Kidney (tissue), 13 donors: ENCODE measurements at regions not wholly inside any gene's neighbourhood (a gene's known extent, or its start where the extent isn't known, plus 50 kb on each side); places are given as distances from the start of the nearest gene placed in this dataset.
"Not testable (repeated sequence)": the region's sequence is repeated elsewhere in the genome, so short reads cannot be mapped to it uniquely, and the experiment has no call there.

Experiments
- DNase-seq, 5 donors: peaks; one replicate each; pipeline ENCODE4 v3.0.0-alpha.2; 2013 to 2020
- FAIRE-seq: peaks from 2 replicates; lab custom pipeline; 2012; peaks lifted over from hg19 to GRCh38; lab: Jason Lieb, UNC
- H3K27ac ChIP-seq, 2 donors: one replicate each; pipeline ENCODE4 v1.7.0; 2013; ENCODE audit warnings: low read depth in 2 of 2, low read length in 2 of 2, inconsistent platforms in 1 of 2
- H3K27me3 ChIP-seq: one replicate; pipeline ENCODE4 v1.7.1; 2013; ENCODE audit warnings: low read length, inconsistent platforms; ENCODE audit not compliant: control insufficient read depth, insufficient read depth
- H3K36me3 ChIP-seq, 3 donors: one replicate each; pipeline versions ENCODE4 v1.7.0 to v1.7.1; 2013; ENCODE audit warnings: low read length in 3 of 3, control low read depth in 1 of 3, inconsistent platforms in 1 of 3; ENCODE audit not compliant: insufficient read depth in 3 of 3, control insufficient read depth in 2 of 3
- H3K4me1 ChIP-seq, 3 donors: one replicate each; pipeline versions ENCODE4 v1.7.0 to v1.7.1; 2013; ENCODE audit warnings: low read length in 3 of 3, inconsistent platforms in 1 of 3, low read depth in 1 of 3; ENCODE audit not compliant: control insufficient read depth in 2 of 3, insufficient read depth in 2 of 3
- H3K4me3 ChIP-seq, 3 donors: one replicate each; pipeline versions ENCODE4 v1.7.0 to v1.8.1; 2013; ENCODE audit warnings: low read length in 3 of 3, control low read depth in 1 of 3, inconsistent platforms in 1 of 3
- H3K9ac ChIP-seq, 3 donors: one replicate each; pipeline versions ENCODE4 v1.7.0 to v1.7.1; 2013; ENCODE audit warnings: low read length in 3 of 3, control low read depth in 1 of 3, inconsistent platforms in 1 of 3
- H3K9me3 ChIP-seq, 3 donors: one replicate each; pipeline versions ENCODE4 v1.7.0 to v1.7.1; 2013; ENCODE audit warnings: low read length in 3 of 3, control low read depth in 1 of 3, inconsistent platforms in 1 of 3; ENCODE audit not compliant: control insufficient read depth in 2 of 3, insufficient read depth in 1 of 3
- intact Hi-C: fragments of 100-400 bp; cut with DNase I; formaldehyde crosslinking; loops from one replicate; pipeline ENCODE4 v1.11.1; 2022
- TF ChIP-seq, protein P1 (sequence below): IDR thresholded peaks from 3 replicates; pipeline ENCODE4 v1.5.1; 2012; ENCODE audit warnings: mild to moderate bottlenecking, moderate library complexity, borderline replicate concordance; ENCODE audit not compliant: insufficient read depth; ENCODE audit errors: extremely low read depth
- donor health status: control.
- donor health status: control.
- donor health status: control.
- donor health status: control.
- donor health status: control.
- donor health status: DM: yes; HTN: yes; CAD: no.
- donor health status: Normal renal cell carcinoma (clear cell type).

- peaks cover 0 to 8% (median 3%) of the 10 kb centered on the region in 3 donors for H3K9me3 ChIP-seq
- no peak overlapping the region for H3K27ac ChIP-seq
- FAIRE-seq (no peak), DNase-seq (no peak)
- no peak overlapping the region for H3K9ac ChIP-seq
- no peaks in the 10 kb centered on the region for H3K27me3 ChIP-seq
- TF ChIP-seq, protein P1, sequence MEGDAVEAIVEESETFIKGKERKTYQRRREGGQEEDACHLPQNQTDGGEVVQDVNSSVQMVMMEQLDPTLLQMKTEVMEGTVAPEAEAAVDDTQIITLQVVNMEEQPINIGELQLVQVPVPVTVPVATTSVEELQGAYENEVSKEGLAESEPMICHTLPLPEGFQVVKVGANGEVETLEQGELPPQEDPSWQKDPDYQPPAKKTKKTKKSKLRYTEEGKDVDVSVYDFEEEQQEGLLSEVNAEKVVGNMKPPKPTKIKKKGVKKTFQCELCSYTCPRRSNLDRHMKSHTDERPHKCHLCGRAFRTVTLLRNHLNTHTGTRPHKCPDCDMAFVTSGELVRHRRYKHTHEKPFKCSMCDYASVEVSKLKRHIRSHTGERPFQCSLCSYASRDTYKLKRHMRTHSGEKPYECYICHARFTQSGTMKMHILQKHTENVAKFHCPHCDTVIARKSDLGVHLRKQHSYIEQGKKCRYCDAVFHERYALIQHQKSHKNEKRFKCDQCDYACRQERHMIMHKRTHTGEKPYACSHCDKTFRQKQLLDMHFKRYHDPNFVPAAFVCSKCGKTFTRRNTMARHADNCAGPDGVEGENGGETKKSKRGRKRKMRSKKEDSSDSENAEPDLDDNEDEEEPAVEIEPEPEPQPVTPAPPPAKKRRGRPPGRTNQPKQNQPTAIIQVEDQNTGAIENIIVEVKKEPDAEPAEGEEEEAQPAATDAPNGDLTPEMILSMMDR, result no peak
- H3K36me3 ChIP-seq, result no peaks in the 10 kb centered on the region
- H3K4me1 ChIP-seq, result no peaks in the 10 kb centered on the region
- intact Hi-C loops, result no loop called here
- no peak overlapping the region for H3K4me3 ChIP-seq
Measured at GRCh38 chr12:33546004-33546403, 106.4 kb upstream of the SYT10 start.

DNA sequence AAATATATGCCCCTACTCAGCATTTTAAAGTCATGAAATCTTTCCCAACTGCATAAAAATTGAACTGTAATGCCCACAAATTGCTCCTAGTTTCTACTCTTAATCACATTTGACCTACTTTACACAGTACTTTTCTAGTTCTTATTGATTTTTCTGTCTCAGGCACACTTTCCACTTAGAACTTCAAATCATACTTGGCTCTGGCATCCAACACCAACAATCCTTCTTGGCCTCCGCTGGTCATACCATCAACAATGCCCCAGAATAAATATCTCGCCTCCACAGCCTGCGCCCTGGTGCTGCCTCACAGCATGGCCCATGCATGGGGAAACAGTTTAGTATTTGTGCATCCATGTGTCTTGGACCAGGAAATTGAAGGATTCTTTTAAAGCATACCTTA is 107.5 kb upstream of the SYT10 start:
- FAIRE-seq (no peak), DNase-seq (no peak)
- Histone ChIP-seq H3K27me3 (no peaks in the 10 kb centered on the region), H3K27ac (no peak overlapping the region), H3K36me3 (no peaks in the 10 kb centered on the region), H3K4me3 (no peak overlapping the region), H3K9me3 (peaks cover 0 to 3% (median under 1%) of the 10 kb centered on the region in 3 donors), H3K9ac (no peak overlapping the region), H3K4me1 (no peaks in the 10 kb centered on the region)
- TF ChIP-seq, protein P1, result no peak
- intact Hi-C loops, result no loop called here

DNA sequence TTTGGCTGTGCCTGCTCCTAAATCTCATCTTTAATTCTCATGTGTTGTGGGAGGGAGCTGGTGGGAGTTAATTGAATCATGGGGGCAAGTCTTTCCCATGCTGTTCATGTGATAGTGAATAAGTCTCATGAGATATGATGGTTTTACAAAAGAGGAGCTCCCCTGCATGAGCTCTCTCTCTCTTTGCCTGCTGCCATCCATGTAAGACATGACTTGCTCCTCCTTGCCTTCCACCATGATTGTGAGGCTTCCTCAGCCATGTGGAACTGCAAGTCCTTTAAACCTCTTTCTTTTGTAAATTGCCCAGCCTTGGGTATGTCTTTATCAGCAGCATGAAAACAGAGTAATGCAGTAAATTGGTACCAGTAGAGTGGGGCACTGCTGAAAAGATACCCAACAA is 110.6 kb upstream of the SYT10 start:
- H3K36me3 ChIP-seq, DNase-seq, H3K9ac ChIP-seq, H3K4me1 ChIP-seq, H3K9me3 ChIP-seq, H3K27me3 ChIP-seq, H3K27ac ChIP-seq, FAIRE-seq, intact Hi-C loops, H3K4me3 ChIP-seq: not testable (repeated sequence)

DNA sequence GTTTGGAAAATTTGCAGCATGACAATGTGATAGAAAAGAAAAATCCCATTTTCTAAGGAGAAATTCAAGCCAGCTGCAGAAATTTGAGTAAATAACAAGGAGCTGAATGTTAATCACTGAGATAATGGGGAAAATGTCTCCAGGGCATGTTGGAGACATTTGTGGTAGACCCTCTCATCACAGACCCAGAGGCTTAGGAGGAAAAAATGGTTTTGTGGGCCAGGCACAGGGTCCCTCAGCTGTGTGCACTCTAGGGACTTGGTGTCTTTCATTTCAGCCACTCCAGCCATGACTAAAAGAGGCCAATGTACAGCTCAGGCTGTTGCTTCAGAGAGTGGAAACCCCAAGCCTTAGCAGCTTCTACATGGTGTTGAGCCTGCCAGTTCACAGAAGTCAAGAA is 111.4 kb upstream of the SYT10 start:
- Histone ChIP-seq H3K27ac (no peak overlapping the region), H3K9ac (no peak overlapping the region), H3K4me1 (no peaks in the 10 kb centered on the region), H3K9me3 (no peaks in the 10 kb centered on the region), H3K4me3 (no peak overlapping the region), H3K36me3 (no peaks in the 10 kb centered on the region), H3K27me3 (no peaks in the 10 kb centered on the region)
- FAIRE-seq, result no peak
- TF ChIP-seq, protein P1, result no peak
- intact Hi-C loops, result no loop called here
- no peak for DNase-seq
